ENCODE measurements at regions not wholly inside any gene's neighbourhood (a gene's known extent, or its start where the extent isn't known, plus 50 kb on each side); places are given as distances from the start of the nearest gene placed in this dataset.

DNA sequence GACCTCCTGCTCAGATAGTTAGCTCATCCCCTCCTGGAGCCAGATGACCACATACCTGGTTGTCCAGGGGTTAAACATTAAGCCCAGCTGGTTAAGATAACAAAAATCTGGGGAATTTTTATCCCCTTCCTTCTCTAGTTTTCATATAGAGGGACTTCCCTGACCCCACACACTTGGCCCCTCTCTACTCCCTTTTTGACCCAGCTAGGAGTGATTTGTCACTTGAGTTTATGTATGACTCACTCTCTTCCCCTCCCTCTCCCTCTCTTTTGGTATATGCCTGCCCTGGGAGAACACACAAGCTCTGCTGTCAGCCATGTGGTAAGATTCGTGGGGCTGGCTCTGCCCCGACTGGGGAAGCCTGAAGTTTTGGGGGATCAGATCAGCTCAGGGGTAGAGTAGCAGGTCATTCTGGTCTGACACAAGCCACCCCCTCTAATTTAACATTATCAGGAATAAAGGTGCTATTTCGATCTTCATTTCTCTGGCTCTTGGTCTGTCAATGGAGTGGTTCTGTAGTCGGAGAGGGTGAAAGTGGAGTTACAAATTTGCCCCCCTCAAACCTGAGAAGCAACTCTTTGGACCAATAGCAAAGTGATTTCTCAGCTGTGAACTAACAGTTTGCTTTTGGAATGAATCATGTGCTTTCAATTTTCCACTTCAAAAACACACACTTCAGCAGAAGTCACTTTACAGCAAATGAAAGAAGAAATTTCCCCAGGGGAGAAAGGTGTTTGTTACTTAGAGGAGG lies 415.3 kb upstream of the CADM1 start:
- Histone ChIP-seq H3K9ac (ENCODE audit: insufficient read depth, low read length) (no peak overlapping the region), H3K27me3 (ENCODE audit: control insufficient read depth, insufficient read depth, low read length) (no peaks in the 10 kb centered on the region), H3K9me3 (ENCODE audit: control insufficient read depth, insufficient read depth, low read depth, low read length) (no peaks in the 10 kb centered on the region), H3K79me2 (ENCODE audit: control insufficient read depth, insufficient read depth, low read length) (no peaks in the 10 kb centered on the region), H3K4me2 (ENCODE audit: extremely low read depth, insufficient read depth, low read length) (no peak overlapping the region), H3K4me3 (replicated peaks in 1 of 4; ENCODE audit: control extremely low read depth in 1 of 4, insufficient read depth in 1 of 4, low read depth in 3 of 4, low read length in 4 of 4) (no peak overlapping the region), H3K4me1 (ENCODE audit: control insufficient read depth, extremely low read depth, insufficient read depth, low read length) (peaks cover 2% of the 10 kb centered on the region), H3K27ac (ENCODE audit: insufficient read depth, low read length) (no peak overlapping the region), H3K36me3 (ENCODE audit: control insufficient read depth, insufficient read depth, low read length) (no peaks in the 10 kb centered on the region), H4K20me1 (ENCODE audit: control insufficient read depth, extremely low read depth, insufficient read depth, low read length) (no peaks in the 10 kb centered on the region), H2AFZ (ENCODE audit: low read length) (no peak overlapping the region)
- peak; percentile 72 to 83 for DNase-seq (ENCODE audit: low read depth in 2 of 2)
- TF ChIP-seq CTCF (conservative IDR thresholded peaks at IDR 0.05 in 1 of 2, IDR thresholded peaks at IDR 0.05 in 1 of 2; ENCODE audit: low read depth in 1 of 2, low read length in 2 of 2) = no peak
- TF ChIP-seq EZH2 (IDR thresholded peaks at IDR 0.05; ENCODE audit: low read length, missing control alignments) = no peak

DNA sequence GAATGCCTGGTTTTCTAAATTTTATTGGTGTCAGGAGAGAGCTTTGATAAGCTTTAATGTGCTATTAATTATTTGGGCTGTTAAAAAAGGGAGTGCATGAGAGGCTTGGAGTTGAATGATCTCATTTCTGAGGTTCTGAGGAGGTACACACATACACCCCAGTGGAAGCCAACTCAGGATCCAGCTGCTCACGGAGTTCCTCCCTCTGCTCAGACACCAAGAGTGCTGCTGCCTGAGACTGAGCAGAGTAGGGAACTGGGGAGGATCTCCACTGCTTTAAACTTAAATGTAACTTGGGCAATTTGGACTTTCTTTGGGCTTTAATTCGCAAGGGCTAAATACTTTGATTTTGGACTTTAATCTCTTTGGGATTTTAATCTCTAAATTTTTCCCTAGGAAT lies 414.4 kb upstream of the CADM1 start:
- Histone ChIP-seq H3K27ac (ENCODE audit: insufficient read depth, low read length) (no peak overlapping the region), H3K79me2 (ENCODE audit: control insufficient read depth, insufficient read depth, low read length) (no peaks in the 10 kb centered on the region), H4K20me1 (ENCODE audit: control insufficient read depth, extremely low read depth, insufficient read depth, low read length) (no peaks in the 10 kb centered on the region), H3K9ac (ENCODE audit: insufficient read depth, low read length) (no peak overlapping the region), H3K27me3 (ENCODE audit: control insufficient read depth, insufficient read depth, low read length) (no peaks in the 10 kb centered on the region), H3K36me3 (ENCODE audit: control insufficient read depth, insufficient read depth, low read length) (no peaks in the 10 kb centered on the region), H3K4me2 (ENCODE audit: extremely low read depth, insufficient read depth, low read length) (no peak overlapping the region), H2AFZ (ENCODE audit: low read length) (no peak overlapping the region), H3K4me1 (ENCODE audit: control insufficient read depth, extremely low read depth, insufficient read depth, low read length) (peaks cover 2% of the 10 kb centered on the region), H3K4me3 (replicated peaks in 1 of 4; ENCODE audit: control extremely low read depth in 1 of 4, insufficient read depth in 1 of 4, low read depth in 3 of 4, low read length in 4 of 4) (no peak overlapping the region), H3K9me3 (ENCODE audit: control insufficient read depth, insufficient read depth, low read depth, low read length) (no peaks in the 10 kb centered on the region)
- TF ChIP-seq EZH2 (IDR thresholded peaks at IDR 0.05; ENCODE audit: low read length, missing control alignments) (no peak), CTCF (conservative IDR thresholded peaks at IDR 0.05 in 1 of 2, IDR thresholded peaks at IDR 0.05 in 1 of 2; ENCODE audit: low read depth in 1 of 2, low read length in 2 of 2) (no peak)
- no peak for DNase-seq (ENCODE audit: low read depth in 2 of 2)

DNA sequence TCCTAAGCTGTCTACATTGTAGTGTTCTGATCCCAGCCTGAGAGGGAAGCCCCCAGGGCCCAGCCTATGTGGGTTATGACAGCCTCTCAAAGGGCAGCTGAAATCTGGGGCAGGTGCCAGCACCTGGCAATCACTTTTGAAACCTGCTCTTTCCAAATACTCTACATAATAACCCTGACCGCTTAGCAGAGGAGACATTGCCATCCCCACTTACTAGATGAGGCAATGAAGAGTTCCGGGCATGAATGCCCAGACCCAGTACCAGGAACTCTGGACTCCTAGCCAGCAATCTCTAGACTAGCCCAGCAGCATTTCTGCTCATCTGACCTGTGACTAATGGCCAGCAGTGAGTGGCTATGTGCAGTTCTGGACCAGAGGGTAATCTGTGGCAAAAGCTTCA lies 412.4 kb upstream of the CADM1 start:
- Histone ChIP-seq H3K4me2 (ENCODE audit: extremely low read depth, insufficient read depth, low read length) (no peak overlapping the region), H4K20me1 (ENCODE audit: control insufficient read depth, extremely low read depth, insufficient read depth, low read length) (no peaks in the 10 kb centered on the region), H3K27me3 (ENCODE audit: control insufficient read depth, insufficient read depth, low read length) (no peaks in the 10 kb centered on the region), H3K36me3 (ENCODE audit: control insufficient read depth, insufficient read depth, low read length) (no peaks in the 10 kb centered on the region), H3K9me3 (ENCODE audit: control insufficient read depth, insufficient read depth, low read depth, low read length) (no peaks in the 10 kb centered on the region), H3K79me2 (ENCODE audit: control insufficient read depth, insufficient read depth, low read length) (no peaks in the 10 kb centered on the region), H3K9ac (ENCODE audit: insufficient read depth, low read length) (no peak overlapping the region), H2AFZ (ENCODE audit: low read length) (no peak overlapping the region), H3K27ac (ENCODE audit: insufficient read depth, low read length) (no peak overlapping the region), H3K4me1 (ENCODE audit: control insufficient read depth, extremely low read depth, insufficient read depth, low read length) (peaks cover 2% of the 10 kb centered on the region), H3K4me3 (replicated peaks in 1 of 4; ENCODE audit: control extremely low read depth in 1 of 4, insufficient read depth in 1 of 4, low read depth in 3 of 4, low read length in 4 of 4) (no peak overlapping the region)
- TF ChIP-seq EZH2 (IDR thresholded peaks at IDR 0.05; ENCODE audit: low read length, missing control alignments) = no peak
- no peak for TF ChIP-seq CTCF (conservative IDR thresholded peaks at IDR 0.05 in 1 of 2, IDR thresholded peaks at IDR 0.05 in 1 of 2; ENCODE audit: low read depth in 1 of 2, low read length in 2 of 2)
- DNase-seq (ENCODE audit: low read depth in 2 of 2) = no peak
